CD4-positive, alpha-beta memory T cell (primary cell): ENCODE measurements at regions not wholly inside any gene's neighbourhood (a gene's known extent, or its start where the extent isn't known, plus 50 kb on each side); places are given as distances from the start of the nearest gene placed in this dataset.

Experiments
- CTCF ChIA-PET: fragments of 350-600 bp; sonication (Branson Sonifier 250); formaldehyde crosslinking; loops from one replicate; lab custom pipeline; 2021; ENCODE audit warnings: inconsistent platforms; ENCODE audit not compliant: partially characterized antibody; lab: Charles Lee
- POLR2A ChIA-PET: fragments of 350-600 bp; sonication (Branson Sonifier 250); formaldehyde crosslinking; loops from one replicate; lab custom pipeline; 2021; ENCODE audit not compliant: partially characterized antibody; lab: Charles Lee
- DNase-seq, 5 donors: peaks; one replicate each; pipeline versions ENCODE4 v3.0.0 to v3.0.0-alpha.2; 2020 to 2022; ENCODE audit warnings: mixed read lengths in 1 of 5
- H3K27ac ChIP-seq: one replicate; pipeline ENCODE4 v1.7.0; 2013; ENCODE audit warnings: low read depth, low read length
- H3K27me3 ChIP-seq: 2 replicates; pipeline ENCODE4 v1.7.0; 2013; ENCODE audit warnings: mild to moderate bottlenecking, low read length, moderate library complexity; ENCODE audit not compliant: insufficient read depth
- H3K36me3 ChIP-seq: 2 replicates; pipeline ENCODE4 v1.7.0; 2013; ENCODE audit warnings: mild to moderate bottlenecking, low read length, moderate library complexity; ENCODE audit not compliant: insufficient read depth
- H3K4me1 ChIP-seq: 2 replicates; pipeline ENCODE4 v1.7.0; 2013; ENCODE audit warnings: mild to moderate bottlenecking, low read length, moderate library complexity; ENCODE audit not compliant: insufficient read depth
- H3K4me3 ChIP-seq, 2 donors: one replicate each; pipeline ENCODE4 v1.7.0; 2013; ENCODE audit warnings: low read length in 2 of 2, mild to moderate bottlenecking in 1 of 2
- H3K9me3 ChIP-seq, 2 donors: one replicate each; pipeline ENCODE4 v1.7.0; 2013; ENCODE audit warnings: low read length in 2 of 2, control low read depth in 1 of 2; ENCODE audit not compliant: control insufficient read depth in 1 of 2
- H3K27ac Mint-ChIP-seq, 7 donors: one replicate each; pipeline ENCODE4 v1.8.0; 2020 to 2021; ENCODE audit warnings: mixed read lengths in 7 of 7, mild to moderate bottlenecking in 6 of 7, inconsistent platforms in 3 of 7, moderate library complexity in 3 of 7
- H3K27me3 Mint-ChIP-seq, 2 donors: one replicate each; pipeline ENCODE4 v1.8.0; 2020 to 2021; ENCODE audit warnings: mixed read lengths in 2 of 2
- H3K36me3 Mint-ChIP-seq, 2 donors: one replicate each; pipeline ENCODE4 v1.8.0; 2020 to 2021; ENCODE audit warnings: mixed read lengths in 2 of 2, inconsistent platforms in 1 of 2, mild to moderate bottlenecking in 1 of 2
- H3K4me1 Mint-ChIP-seq, 4 donors: one replicate each; pipeline ENCODE4 v1.8.0; 2020 to 2021; ENCODE audit warnings: mixed read lengths in 4 of 4, mild to moderate bottlenecking in 1 of 4
- H3K4me3 Mint-ChIP-seq, 8 donors: one replicate each; pipeline ENCODE4 v1.8.0; 2020 to 2021; ENCODE audit warnings: mixed read lengths in 8 of 8, mild to moderate bottlenecking in 7 of 8, moderate library complexity in 6 of 8, inconsistent platforms in 3 of 8
- H3K9me3 Mint-ChIP-seq, 8 donors: one replicate each; pipeline ENCODE4 v1.8.0; 2020 to 2021; ENCODE audit warnings: mixed read lengths in 8 of 8, mild to moderate bottlenecking in 5 of 8, inconsistent platforms in 3 of 8, moderate library complexity in 1 of 8
- intact Hi-C: fragments of 100-400 bp; cut with micrococcal nuclease; formaldehyde crosslinking; loops from one replicate; pipeline ENCODE4 v1.15.1; 2023

DNA sequence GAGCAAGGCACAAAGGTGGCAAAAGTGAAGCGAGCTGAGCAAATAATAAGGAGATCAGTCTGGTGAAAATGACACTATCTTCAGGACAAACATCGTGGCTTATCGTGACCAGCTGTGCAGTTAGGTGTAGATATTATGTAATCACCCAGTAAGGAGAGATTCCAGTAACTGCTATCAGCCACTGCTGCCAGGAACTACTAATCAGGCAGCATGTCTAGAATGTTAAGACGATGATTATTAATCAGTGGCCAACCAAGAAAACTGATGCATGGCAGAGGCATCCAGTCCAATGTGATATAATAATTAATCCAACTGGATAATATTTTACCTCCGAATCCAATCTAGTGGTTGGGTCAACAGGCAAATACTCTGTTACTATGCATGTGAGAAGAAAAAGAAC, 252.7 kb upstream of the ZPLD1 start:
- no peak overlapping the region for H3K27ac ChIP-seq
- no peak overlapping the region for H3K4me3 ChIP-seq
- H3K27me3 Mint-ChIP-seq, result no peaks in the 10 kb centered on the region
- peaks cover 14% of the 10 kb centered on the region for H3K4me1 ChIP-seq
- H3K27ac Mint-ChIP-seq, result no peak overlapping the region
- no peak for DNase-seq
- ChIA-PET POLR2A (no interaction called here), CTCF (interaction anchor here (1.7 kb wide), 1 partner anchor 46 kb away, joined by 3 read pairs; no protein-coding TSS in a partner anchor)
- no peaks in the 10 kb centered on the region for H3K36me3 Mint-ChIP-seq
- no peaks in the 10 kb centered on the region for H3K27me3 ChIP-seq
- H3K9me3 Mint-ChIP-seq, result peaks cover 0 to 2% (median 0%) of the 10 kb centered on the region in 8 donors
- intact Hi-C loops, result no loop called here
- H3K4me3 Mint-ChIP-seq, result no peak overlapping the region
- no peaks in the 10 kb centered on the region for H3K36me3 ChIP-seq
- peaks cover 2 to 6% (median 4%) of the 10 kb centered on the region in 4 donors for H3K4me1 Mint-ChIP-seq
- no peaks in the 10 kb centered on the region for H3K9me3 ChIP-seq

DNA sequence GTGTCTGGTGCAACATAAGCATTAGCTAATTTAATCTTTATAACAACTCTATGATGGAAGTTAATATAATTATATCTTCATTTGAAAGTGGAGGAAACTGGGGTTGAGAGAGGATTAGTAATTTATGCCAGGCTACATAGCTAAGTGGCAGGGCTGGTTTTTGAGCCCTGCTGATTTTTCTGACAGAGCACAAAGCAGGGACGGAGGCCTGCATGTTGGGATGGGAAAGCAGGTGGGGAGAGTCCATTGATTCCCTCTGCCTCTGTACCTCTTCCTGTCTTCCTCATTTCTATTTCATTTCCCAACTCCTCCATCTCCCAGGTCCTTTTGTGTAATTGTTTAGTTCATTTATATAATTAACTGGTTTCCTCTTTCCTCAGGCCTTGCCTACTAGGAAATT, 251.6 kb upstream of the ZPLD1 start:
- CTCF ChIA-PET, result interaction anchor here (1.7 kb wide), 1 partner anchor 45 kb away, joined by 3 read pairs; no protein-coding TSS in a partner anchor
- intact Hi-C loops, result no loop called here

GRCh38 chr3:102183623-102184022, 251.2 kb upstream of the ZPLD1 start:
- Histone ChIP-seq H3K27ac (no peak overlapping the region), H3K4me1 (peaks cover 14% of the 10 kb centered on the region), H3K36me3 (no peaks in the 10 kb centered on the region), H3K9me3 (no peaks in the 10 kb centered on the region), H3K27me3 (no peaks in the 10 kb centered on the region), H3K4me3 (no peak overlapping the region)
- CTCF ChIA-PET, result no interaction called here
- no peak for DNase-seq
- Mint-ChIP-seq H3K27me3 (no peaks in the 10 kb centered on the region), H3K27ac (peak overlapping the region in 1 of 7 donors; percentile 38), H3K4me3 (no peak overlapping the region), H3K4me1 (peaks cover 2 to 6% (median 4%) of the 10 kb centered on the region in 4 donors), H3K36me3 (no peaks in the 10 kb centered on the region), H3K9me3 (peaks cover 0 to 2% (median 0%) of the 10 kb centered on the region in 8 donors)
- intact Hi-C loops, result no loop called here
- POLR2A ChIA-PET, result no interaction called here

More for the DNA sequence above, 251.6 kb upstream of the ZPLD1 start:
- H3K4me3 ChIP-seq, result no peak overlapping the region
- peaks cover 14% of the 10 kb centered on the region for H3K4me1 ChIP-seq
- POLR2A ChIA-PET, result no interaction called here
- no peak for DNase-seq
- Mint-ChIP-seq H3K4me1 (peaks cover 2 to 6% (median 4%) of the 10 kb centered on the region in 4 donors), H3K27ac (no peak overlapping the region), H3K4me3 (no peak overlapping the region), H3K36me3 (no peaks in the 10 kb centered on the region), H3K9me3 (peaks cover 0 to 2% (median 0%) of the 10 kb centered on the region in 8 donors), H3K27me3 (no peaks in the 10 kb centered on the region)
- no peaks in the 10 kb centered on the region for H3K27me3 ChIP-seq
- H3K9me3 ChIP-seq, result no peaks in the 10 kb centered on the region
- H3K27ac ChIP-seq, result no peak overlapping the region
- no peaks in the 10 kb centered on the region for H3K36me3 ChIP-seq

DNA sequence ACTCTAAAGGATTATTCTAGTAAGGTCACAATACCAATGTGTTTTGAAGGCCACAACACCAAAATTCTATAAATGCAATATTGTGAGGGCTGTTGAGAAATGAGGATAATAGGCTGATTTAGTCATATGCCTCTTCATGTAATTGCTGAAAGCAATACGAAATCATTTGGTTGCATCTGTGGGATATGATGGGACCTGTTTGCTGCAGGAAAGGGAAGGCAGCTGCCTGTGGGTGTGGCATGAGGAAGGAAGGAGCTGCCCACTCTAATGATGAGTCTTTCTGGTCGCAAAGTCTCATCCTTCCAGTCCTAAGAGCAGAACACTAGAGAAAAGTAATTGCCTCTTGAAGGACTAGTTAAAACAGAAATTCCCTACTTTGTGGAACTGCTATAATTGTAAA, 245.3 kb upstream of the ZPLD1 start:
- POLR2A ChIA-PET, result no interaction called here
- Histone ChIP-seq H3K27me3 (no peaks in the 10 kb centered on the region), H3K4me3 (no peak overlapping the region), H3K9me3 (no peaks in the 10 kb centered on the region), H3K36me3 (no peaks in the 10 kb centered on the region), H3K4me1 (no peaks in the 10 kb centered on the region), H3K27ac (no peak overlapping the region)
- CTCF ChIA-PET, result no interaction called here
- Mint-ChIP-seq H3K4me3 (no peak overlapping the region), H3K4me1 (peaks cover 0 to 3% (median under 1%) of the 10 kb centered on the region in 4 donors), H3K27me3 (no peaks in the 10 kb centered on the region), H3K9me3 (no peaks in the 10 kb centered on the region), H3K27ac (peak overlapping the region in 1 of 7 donors; percentile 43), H3K36me3 (no peaks in the 10 kb centered on the region)
- DNase-seq, result no peak
- intact Hi-C loops, result no loop called here

- no peak overlapping the region for H3K27ac Mint-ChIP-seq
- ChIA-PET CTCF (no interaction called here), POLR2A (no interaction called here)
- no peaks in the 10 kb centered on the region for H3K9me3 Mint-ChIP-seq
- H3K36me3 Mint-ChIP-seq, result no peaks in the 10 kb centered on the region
- DNase-seq, result no peak
- no peaks in the 10 kb centered on the region for H3K4me1 ChIP-seq
- no peak overlapping the region for H3K4me3 ChIP-seq
- no peak overlapping the region for H3K4me3 Mint-ChIP-seq
- H3K36me3 ChIP-seq, result no peaks in the 10 kb centered on the region
- H3K27me3 Mint-ChIP-seq, result no peaks in the 10 kb centered on the region
- peaks cover 0 to 3% (median under 1%) of the 10 kb centered on the region in 4 donors for H3K4me1 Mint-ChIP-seq
- intact Hi-C loops, result no loop called here
- H3K27me3 ChIP-seq, result no peaks in the 10 kb centered on the region
- H3K27ac ChIP-seq, result no peak overlapping the region
- H3K9me3 ChIP-seq, result no peaks in the 10 kb centered on the region
Measured at GRCh38 chr3:102189956-102190723, 244.7 kb upstream of the ZPLD1 start.

DNA sequence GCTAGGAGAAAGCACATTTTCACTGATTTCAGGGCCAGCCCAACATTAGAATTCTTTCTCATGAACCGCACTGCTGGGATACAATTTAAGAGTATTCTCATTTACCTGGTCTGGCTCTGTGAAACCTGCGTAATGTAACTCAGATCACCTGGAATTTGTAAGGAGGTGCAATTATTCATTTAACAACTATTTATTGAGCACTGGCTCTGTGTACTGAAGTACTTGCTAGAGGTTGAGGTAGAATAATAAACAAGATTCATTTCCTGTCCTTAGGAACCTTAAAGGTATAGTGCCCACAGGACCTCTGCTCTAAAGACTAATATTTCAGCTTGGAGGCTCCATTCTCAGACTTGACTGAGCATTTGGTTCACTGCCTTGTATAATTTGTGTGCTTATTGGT, 242.2 kb upstream of the ZPLD1 start:
- H3K27ac Mint-ChIP-seq, result no peak overlapping the region

DNA sequence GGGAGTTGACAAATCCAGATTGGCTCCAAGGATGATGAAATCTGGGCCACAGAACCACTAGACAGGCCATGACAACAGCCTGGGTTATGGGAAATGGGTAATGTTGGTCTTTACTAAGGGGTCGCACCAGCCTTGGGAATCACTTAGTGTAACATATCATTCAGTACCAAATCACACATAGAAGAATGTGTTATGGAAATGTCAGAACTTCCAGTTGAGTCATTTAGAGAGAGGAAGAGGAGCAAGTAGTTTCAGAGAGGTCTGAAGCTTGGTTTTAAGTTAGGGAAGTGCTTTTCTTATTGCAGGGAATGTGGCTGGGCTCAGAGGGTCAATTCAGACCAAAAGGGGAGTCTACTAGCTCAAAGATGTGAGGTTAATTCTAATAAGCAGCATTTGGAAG, 241.6 kb upstream of the ZPLD1 start:
- Histone ChIP-seq H3K27me3 (no peaks in the 10 kb centered on the region), H3K9me3 (no peaks in the 10 kb centered on the region), H3K27ac (no peak overlapping the region), H3K4me1 (no peaks in the 10 kb centered on the region), H3K36me3 (no peaks in the 10 kb centered on the region), H3K4me3 (no peak overlapping the region)
- intact Hi-C loops, result no loop called here
- no peaks in the 10 kb centered on the region for H3K27me3 Mint-ChIP-seq
- ChIA-PET CTCF (interaction anchor here (1.1 kb wide), 1 partner anchor 391 kb away, joined by 3 read pairs; no protein-coding TSS in a partner anchor), POLR2A (no interaction called here)
- no peak overlapping the region for H3K4me3 Mint-ChIP-seq
- no peaks in the 10 kb centered on the region for H3K9me3 Mint-ChIP-seq
- H3K4me1 Mint-ChIP-seq, result peaks cover 0 to 3% (median 1%) of the 10 kb centered on the region in 4 donors
- H3K27ac Mint-ChIP-seq, result no peak overlapping the region
- no peak for DNase-seq
- no peaks in the 10 kb centered on the region for H3K36me3 Mint-ChIP-seq

More for the DNA sequence above, 242.2 kb upstream of the ZPLD1 start:
- Histone ChIP-seq H3K4me1 (no peaks in the 10 kb centered on the region), H3K4me3 (no peak overlapping the region), H3K36me3 (no peaks in the 10 kb centered on the region), H3K27ac (no peak overlapping the region), H3K27me3 (no peaks in the 10 kb centered on the region), H3K9me3 (no peaks in the 10 kb centered on the region)
- H3K36me3 Mint-ChIP-seq, result no peaks in the 10 kb centered on the region
- intact Hi-C loops, result no loop called here
- H3K4me3 Mint-ChIP-seq, result no peak overlapping the region
- ChIA-PET POLR2A (no interaction called here), CTCF (no interaction called here)
- H3K27me3 Mint-ChIP-seq, result no peaks in the 10 kb centered on the region
- H3K4me1 Mint-ChIP-seq, result peaks cover 0 to 3% (median 1%) of the 10 kb centered on the region in 4 donors
- H3K9me3 Mint-ChIP-seq, result no peaks in the 10 kb centered on the region
- DNase-seq, result no peak
